IPS-15b (cell line): ENCODE measurements at regions not wholly inside any gene's neighbourhood (a gene's known extent, or its start where the extent isn't known, plus 50 kb on each side); places are given as distances from the start of the nearest gene placed in this dataset.
"Not testable (repeated sequence)": the region's sequence is repeated elsewhere in the genome, so short reads cannot be mapped to it uniquely, and the experiment has no call there.

Source experiments
- H3K27me3 ChIP-seq: one replicate; pipeline ENCODE4 v1.6.1; 2013; ENCODE audit warnings: low read length; ENCODE audit not compliant: control insufficient read depth, insufficient read depth
- H3K36me3 ChIP-seq: one replicate; pipeline ENCODE4 v1.6.1; 2013; ENCODE audit warnings: low read length; ENCODE audit not compliant: control insufficient read depth, insufficient read depth
- H3K4me1 ChIP-seq: one replicate; pipeline ENCODE4 v1.6.1; 2013; ENCODE audit warnings: mild to moderate bottlenecking, low read length; ENCODE audit not compliant: control insufficient read depth, insufficient read depth
- H3K4me3 ChIP-seq: one replicate; pipeline ENCODE4 v1.5.1; 2013; ENCODE audit warnings: low read depth, low read length
- H3K9ac ChIP-seq: one replicate; pipeline ENCODE4 v1.6.1; 2013; ENCODE audit warnings: low read depth, mild to moderate bottlenecking, low read length
- H3K9me3 ChIP-seq: one replicate; pipeline ENCODE4 v1.6.1; 2013; ENCODE audit warnings: mild to moderate bottlenecking, low read length; ENCODE audit not compliant: control insufficient read depth, insufficient read depth

DNA sequence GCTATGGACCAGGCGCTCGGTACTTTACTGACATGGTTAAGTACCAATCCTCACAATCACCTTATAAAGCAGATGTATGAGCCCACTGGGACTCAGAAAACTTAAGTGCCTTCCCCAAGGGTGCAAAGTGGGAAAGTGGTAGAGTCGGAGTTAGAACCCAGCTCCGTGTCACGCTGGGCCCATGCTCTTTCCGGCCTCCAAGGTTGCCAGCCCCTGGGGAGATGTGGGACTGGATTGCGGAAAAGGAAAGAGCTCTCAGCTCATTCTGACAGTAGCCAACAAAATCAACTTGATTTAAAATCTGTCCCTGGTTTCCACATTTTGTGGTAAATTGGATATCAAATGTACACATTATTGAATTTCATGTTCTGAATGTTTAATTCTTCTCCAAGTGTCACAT, 403.8 kb downstream of the DCDC2C start:
- no peaks in the 10 kb centered on the region for H3K27me3 ChIP-seq
- H3K36me3 ChIP-seq, result no peaks in the 10 kb centered on the region
- H3K4me1 ChIP-seq, result no peaks in the 10 kb centered on the region
- no peak overlapping the region for H3K4me3 ChIP-seq
- no peaks in the 10 kb centered on the region for H3K9me3 ChIP-seq
- no peak overlapping the region for H3K9ac ChIP-seq

DNA sequence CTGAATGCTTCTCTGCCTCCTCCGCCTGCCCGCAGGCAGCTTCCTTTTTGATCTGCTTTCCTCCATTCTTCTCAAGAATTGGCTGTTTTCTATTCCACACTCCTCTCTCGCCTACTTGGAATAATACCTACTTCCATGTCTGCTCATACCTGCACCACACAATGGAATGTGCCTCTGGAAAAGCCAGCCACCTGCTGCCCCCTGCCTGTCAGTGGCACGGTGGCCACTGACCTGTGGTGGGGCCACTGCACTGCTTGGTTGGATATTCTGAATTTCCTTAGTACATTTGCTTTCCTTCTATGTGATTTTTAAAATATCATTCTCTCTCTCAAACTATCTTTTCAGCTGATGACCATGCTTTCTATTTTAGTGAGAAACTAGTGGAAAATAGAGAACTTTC, 406.9 kb downstream of the DCDC2C start:
- H3K27me3 ChIP-seq, result no peaks in the 10 kb centered on the region
- no peak overlapping the region for H3K4me3 ChIP-seq
- H3K9ac ChIP-seq, result no peak overlapping the region
- H3K4me1 ChIP-seq, result no peaks in the 10 kb centered on the region
- H3K36me3 ChIP-seq, result no peaks in the 10 kb centered on the region
- no peaks in the 10 kb centered on the region for H3K9me3 ChIP-seq

DNA sequence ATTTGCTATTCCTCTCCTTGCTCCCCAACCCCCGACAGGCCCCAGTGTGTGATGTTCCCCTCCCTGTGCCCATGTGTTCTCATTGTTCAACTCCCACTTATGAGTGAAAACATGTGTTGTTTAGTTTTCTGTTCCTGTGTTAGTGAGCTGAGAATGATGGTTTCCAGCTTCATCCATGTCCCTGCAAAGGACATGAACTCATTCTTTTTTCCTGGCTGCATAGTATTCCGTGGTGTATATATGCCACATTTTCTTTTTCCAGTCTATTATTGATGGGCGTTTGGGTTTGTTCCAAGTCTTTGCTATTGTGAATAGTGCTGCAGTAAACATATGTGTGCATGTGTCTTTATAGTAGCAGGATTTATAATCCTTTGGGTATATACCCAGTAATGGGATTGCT, 412.1 kb downstream of the DCDC2C start:
- not testable (repeated sequence) for H3K4me1 ChIP-seq, H3K9me3 ChIP-seq, H3K9ac ChIP-seq, H3K4me3 ChIP-seq, H3K27me3 ChIP-seq, H3K36me3 ChIP-seq

DNA sequence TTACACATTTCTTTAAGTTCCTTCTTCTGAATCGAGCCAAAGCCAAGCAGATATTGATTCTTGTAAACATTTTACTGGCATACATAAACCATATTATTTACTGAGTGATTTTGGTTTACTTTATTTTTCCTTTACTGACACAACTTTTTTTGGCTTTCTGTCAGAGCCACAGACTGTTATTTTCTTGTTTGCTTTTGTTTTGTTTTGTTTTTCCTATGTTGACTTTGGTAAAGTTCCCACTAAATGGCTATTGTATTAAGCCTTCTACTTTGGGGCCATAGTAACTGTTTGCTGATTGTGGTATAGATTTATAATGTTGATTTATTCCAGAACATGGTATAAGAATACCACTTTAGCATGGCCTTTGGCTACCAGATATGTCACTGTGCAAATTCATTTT, 419.4 kb downstream of the DCDC2C start:
- Histone ChIP-seq H3K27me3 (no peaks in the 10 kb centered on the region), H3K36me3 (no peaks in the 10 kb centered on the region), H3K4me1 (no peaks in the 10 kb centered on the region), H3K9ac (no peak overlapping the region), H3K9me3 (peaks cover 4% of the 10 kb centered on the region), H3K4me3 (no peak overlapping the region)

DNA sequence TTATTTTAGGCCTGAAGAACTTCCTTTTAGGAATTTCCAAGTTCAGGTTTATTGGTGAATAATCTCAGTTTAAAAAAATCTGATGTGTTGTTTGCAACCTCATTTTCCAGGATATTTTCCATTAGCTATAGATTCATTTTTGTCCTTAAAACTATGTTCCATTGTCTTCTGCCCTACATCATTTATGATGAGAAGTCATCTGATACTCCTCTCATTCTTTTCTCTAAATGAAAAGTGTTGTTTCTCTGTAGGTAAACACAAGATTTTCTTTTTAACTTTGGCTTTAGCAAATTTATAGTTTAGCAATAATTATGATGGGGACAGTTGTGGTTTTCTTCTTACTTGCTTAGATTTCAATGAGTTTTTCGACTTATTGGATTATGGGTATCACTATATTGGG, 427.3 kb downstream of the DCDC2C start:
- peaks cover 4% of the 10 kb centered on the region for H3K9me3 ChIP-seq
- no peak overlapping the region for H3K9ac ChIP-seq
- H3K36me3 ChIP-seq, result no peaks in the 10 kb centered on the region
- no peaks in the 10 kb centered on the region for H3K4me1 ChIP-seq
- no peak overlapping the region for H3K4me3 ChIP-seq
- no peaks in the 10 kb centered on the region for H3K27me3 ChIP-seq

DNA sequence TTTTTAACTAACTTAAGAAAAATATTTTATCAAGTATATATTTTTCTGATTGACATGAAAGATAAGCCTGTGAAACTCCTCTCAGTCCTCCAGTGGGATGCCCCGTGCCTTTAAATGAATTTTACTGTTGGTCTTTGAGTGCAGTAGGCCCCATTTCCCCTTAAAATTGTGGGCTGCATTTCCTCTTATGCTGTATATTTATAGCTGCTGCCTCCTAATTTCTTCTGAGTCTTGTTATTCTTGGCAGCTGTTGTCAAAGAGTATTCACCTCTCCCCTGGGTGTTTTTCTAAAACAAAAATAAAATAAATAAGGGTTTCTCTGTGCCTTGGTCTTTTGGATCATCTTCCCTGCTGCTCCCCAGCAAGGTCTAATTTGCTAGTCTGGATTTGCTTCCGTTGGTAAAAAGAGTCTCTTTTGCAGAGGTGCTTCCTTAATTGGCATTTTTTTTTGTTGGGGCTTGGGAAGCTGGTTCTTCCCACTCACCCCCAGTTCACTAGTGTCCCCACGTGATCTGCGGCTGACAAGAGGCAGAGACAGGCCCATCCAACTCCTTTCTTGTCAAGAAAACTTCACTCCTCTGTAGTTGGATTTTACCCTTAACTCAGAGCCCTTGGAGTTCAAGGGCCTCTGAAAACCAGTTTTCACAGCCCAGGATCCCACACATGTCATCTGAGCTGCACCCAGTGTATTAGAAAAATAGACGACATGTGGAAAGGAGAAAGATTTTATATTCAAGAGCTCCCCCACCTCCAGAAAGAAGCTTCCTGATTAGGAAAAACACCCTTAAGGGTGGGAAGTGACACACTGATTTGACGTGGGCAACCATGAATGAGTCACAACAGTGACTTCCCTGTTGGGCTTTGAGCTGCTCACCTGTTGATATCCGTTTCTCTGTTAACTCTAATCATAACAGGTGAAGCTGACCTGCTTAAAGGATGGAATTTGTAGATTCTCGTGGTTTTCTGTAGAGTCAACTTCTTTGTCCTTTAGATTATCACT, 431.5 kb downstream of the DCDC2C start:
- H3K9me3 ChIP-seq, result peaks cover 4% of the 10 kb centered on the region
- no peak overlapping the region for H3K9ac ChIP-seq
- H3K27me3 ChIP-seq, result no peaks in the 10 kb centered on the region

DNA sequence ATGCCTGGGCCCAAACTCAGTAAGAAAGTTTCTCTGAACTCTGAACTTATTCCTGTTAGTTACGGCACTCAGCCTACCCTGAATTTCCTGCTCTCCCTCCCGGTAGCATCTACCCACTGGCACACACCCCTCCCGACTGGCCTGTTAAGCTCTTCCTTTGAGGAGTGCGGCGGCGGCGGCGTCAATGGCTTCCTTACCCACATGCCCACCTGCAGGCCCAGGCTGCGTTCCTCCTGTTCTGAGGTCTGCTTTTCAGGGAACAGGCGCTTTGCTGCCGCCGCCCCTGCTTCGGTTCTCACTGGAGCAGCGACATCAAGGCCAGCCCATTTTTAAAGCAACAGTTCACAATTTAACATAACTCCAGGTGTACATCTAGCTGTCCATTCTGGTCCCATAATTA, 432.4 kb downstream of the DCDC2C start:
- no peaks in the 10 kb centered on the region for H3K27me3 ChIP-seq
- H3K36me3 ChIP-seq, result no peaks in the 10 kb centered on the region
- H3K9ac ChIP-seq, result no peak overlapping the region
- no peaks in the 10 kb centered on the region for H3K4me1 ChIP-seq
- peaks cover 4% of the 10 kb centered on the region for H3K9me3 ChIP-seq
- no peak overlapping the region for H3K4me3 ChIP-seq

More for the DNA sequence above, 431.5 kb downstream of the DCDC2C start:
- Histone ChIP-seq H3K36me3 (no peaks in the 10 kb centered on the region), H3K4me1 (no peaks in the 10 kb centered on the region), H3K4me3 (no peak overlapping the region)

DNA sequence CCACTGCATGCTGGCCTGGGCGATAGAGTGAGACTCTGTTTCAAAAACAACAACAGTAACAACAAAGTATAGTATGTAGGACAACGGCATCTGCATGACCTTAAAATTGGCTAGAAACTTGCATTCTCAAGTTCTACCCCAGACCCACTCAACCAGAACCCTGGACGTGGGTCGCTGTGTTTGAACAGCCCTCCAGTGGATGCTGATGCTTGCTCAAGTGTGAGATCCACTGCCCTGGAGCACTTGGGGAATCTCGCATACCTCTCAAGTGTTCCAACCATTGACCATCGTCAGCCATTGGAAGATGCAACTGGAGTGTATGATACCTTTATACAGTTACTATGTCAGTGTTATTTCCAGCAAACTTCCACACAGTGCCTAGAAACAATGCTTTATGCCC, 435.9 kb downstream of the DCDC2C start:
- Histone ChIP-seq H3K36me3 (no peaks in the 10 kb centered on the region), H3K27me3 (no peaks in the 10 kb centered on the region), H3K9ac (no peak overlapping the region), H3K9me3 (no peaks in the 10 kb centered on the region), H3K4me1 (no peaks in the 10 kb centered on the region), H3K4me3 (no peak overlapping the region)

GRCh38 chr2:4139731-4140130, 436.4 kb downstream of the DCDC2C start:
- H3K36me3 ChIP-seq, result no peaks in the 10 kb centered on the region
- no peaks in the 10 kb centered on the region for H3K4me1 ChIP-seq
- no peaks in the 10 kb centered on the region for H3K27me3 ChIP-seq
- H3K9me3 ChIP-seq, result no peaks in the 10 kb centered on the region
- no peak overlapping the region for H3K9ac ChIP-seq
- H3K4me3 ChIP-seq, result no peak overlapping the region

DNA sequence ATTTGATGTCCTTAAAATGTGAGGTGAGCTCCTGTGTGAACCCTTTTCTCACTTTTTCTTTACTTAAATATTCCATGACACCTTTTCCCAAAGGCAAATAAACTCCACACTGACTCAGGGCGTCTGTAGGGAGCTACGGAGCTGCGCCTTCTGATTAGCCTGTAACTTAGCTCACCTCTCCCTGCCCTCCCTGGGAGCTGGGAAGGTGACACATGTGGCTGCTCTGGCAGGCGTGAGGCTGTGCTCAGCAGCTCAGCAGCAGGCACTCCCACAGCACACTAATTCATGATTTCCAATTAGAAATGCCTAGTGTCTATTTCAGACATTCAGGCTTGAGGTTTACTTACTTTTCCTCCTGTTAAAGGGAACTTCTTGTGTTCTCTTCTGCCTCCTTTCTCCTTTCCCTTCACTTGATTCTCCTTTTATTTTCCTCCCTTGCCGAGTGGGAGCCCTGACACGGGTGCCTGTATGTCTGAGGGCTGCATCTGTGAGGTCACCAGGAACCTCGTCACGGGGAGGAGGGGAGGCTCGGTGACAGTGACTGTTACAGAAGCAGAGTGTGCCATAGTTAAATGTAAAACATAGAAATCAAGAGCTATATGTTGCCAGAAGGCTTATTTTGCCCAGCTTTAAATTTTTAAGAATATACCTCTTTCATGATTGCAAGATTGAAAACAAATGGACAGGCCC, 437.1 kb downstream of the DCDC2C start:
- Histone ChIP-seq H3K9ac (no peak overlapping the region), H3K4me3 (no peak overlapping the region), H3K36me3 (no peaks in the 10 kb centered on the region), H3K4me1 (no peaks in the 10 kb centered on the region), H3K9me3 (no peaks in the 10 kb centered on the region), H3K27me3 (no peaks in the 10 kb centered on the region)

DNA sequence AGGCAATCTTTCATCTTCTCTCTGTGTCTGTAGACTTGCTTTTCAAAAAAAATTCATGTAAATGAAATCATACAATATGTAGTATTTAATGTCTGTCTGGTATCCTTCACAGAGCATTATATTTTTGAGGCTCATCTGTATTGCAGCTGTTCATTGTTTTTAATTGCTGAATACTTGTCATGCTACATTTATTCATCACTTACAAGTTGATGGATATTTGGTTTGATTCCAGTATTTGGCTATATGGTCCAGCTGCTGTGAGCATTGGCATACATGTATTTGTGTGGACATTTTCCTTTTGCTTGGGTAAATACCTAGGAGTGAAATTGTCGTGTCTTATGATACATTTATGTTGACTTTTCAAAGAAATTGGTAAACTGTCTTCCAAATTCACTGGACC, 441.4 kb downstream of the DCDC2C start:
- H3K9ac ChIP-seq, result no peak overlapping the region
- H3K4me1 ChIP-seq, result no peaks in the 10 kb centered on the region
- no peaks in the 10 kb centered on the region for H3K9me3 ChIP-seq
- no peaks in the 10 kb centered on the region for H3K27me3 ChIP-seq
- H3K4me3 ChIP-seq, result no peak overlapping the region
- no peaks in the 10 kb centered on the region for H3K36me3 ChIP-seq

DNA sequence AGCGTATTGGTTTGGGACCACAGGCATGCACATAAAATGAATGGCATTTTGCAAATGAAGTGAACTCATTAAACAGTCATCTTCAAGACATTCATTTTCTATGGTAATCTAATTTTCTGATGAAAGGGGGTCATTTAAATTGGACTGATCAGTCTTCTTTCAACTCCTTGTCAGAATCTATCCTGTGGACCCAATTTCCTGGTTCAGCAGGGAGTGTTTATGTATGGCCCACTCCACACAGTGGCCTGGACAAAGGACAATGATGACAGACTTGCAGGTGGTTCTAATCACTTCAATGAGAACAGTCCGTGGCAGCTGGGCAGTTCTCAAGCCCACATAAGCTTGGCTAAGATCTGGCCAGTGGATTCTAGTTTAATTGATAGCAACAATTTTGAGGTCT, 448.1 kb downstream of the DCDC2C start:
- Histone ChIP-seq H3K4me3 (no peak overlapping the region), H3K9ac (no peak overlapping the region), H3K4me1 (no peaks in the 10 kb centered on the region), H3K9me3 (peaks cover 3% of the 10 kb centered on the region), H3K27me3 (no peaks in the 10 kb centered on the region), H3K36me3 (no peaks in the 10 kb centered on the region)
